ENCODE measurements at regions not wholly inside any gene's neighbourhood (a gene's known extent, or its start where the extent isn't known, plus 50 kb on each side); places are given as distances from the start of the nearest gene placed in this dataset.

DNA sequence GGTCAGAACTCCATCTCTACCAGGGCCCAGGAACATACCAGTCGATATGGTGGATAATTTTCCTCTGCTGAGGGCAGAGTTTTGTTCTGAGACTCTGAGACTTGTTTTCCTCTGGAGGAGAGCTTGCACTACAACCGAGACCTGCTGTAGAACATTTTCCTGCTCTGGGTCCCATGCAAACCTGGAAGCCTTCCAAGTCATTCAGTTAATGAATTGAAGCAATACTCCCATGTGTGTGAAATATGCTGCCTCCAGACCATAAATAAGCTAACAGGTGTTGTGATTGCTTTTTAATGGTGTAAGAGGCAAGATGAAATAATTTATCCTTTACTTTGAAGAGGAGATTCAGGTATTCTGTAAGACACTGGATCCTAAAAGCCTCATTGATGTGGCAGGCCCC lies 372.8 kb downstream of the TMEM167A start:
- no peaks in the 10 kb centered on the region for H3K23me2 ChIP-seq (ENCODE audit: low read depth, low read length)
- DNase-seq (ENCODE audit: low read depth in 1 of 2, low spot score in 2 of 2) (no peak), FAIRE-seq (no peak)
- no peak overlapping the region for H3K4me3 ChIP-seq (ENCODE audit: extremely low read depth in 1 of 4, insufficient read depth in 2 of 4, low read depth in 3 of 4, low read length in 4 of 4)
- ChIA-PET POLR2A (ENCODE audit: partially characterized antibody) (no interaction called here), CTCF (ENCODE audit: partially characterized antibody) (no interaction called here)
- H2BK12ac ChIP-seq (ENCODE audit: low read depth, low read length): no peak overlapping the region
- no peaks in the 10 kb centered on the region for H3K27me3 ChIP-seq (replicated peaks in 1 of 4; ENCODE audit: control insufficient read depth in 3 of 4, extremely low read depth in 1 of 4, insufficient read depth in 3 of 4, low read length in 3 of 4)
- no peak overlapping the region for H3K4me2 ChIP-seq (ENCODE audit: insufficient read depth in 1 of 2, low read depth in 2 of 2, low read length in 2 of 2)
- no peak overlapping the region for H3K14ac ChIP-seq (ENCODE audit: insufficient read length)
- H2AFZ ChIP-seq (ENCODE audit: low read length): no peak overlapping the region
- H3K27ac ChIP-seq (ENCODE audit: low read depth, low read length): no peak overlapping the region
- no peaks in the 10 kb centered on the region for H3K4me1 ChIP-seq (replicated peaks in 1 of 4; ENCODE audit: control insufficient read depth in 3 of 4, insufficient read depth in 4 of 4, low read length in 3 of 4)
- H4K8ac ChIP-seq (ENCODE audit: extremely low read depth, insufficient read depth, low read length): no peak overlapping the region
- no peak overlapping the region for H2BK120ac ChIP-seq (replicated peaks; ENCODE audit: low read depth, low read length)
- no peaks in the 10 kb centered on the region for H3K79me1 ChIP-seq (ENCODE audit: low read depth, low read length)
- H2AK5ac ChIP-seq (ENCODE audit: low read depth, low read length): no peak overlapping the region
- no peaks in the 10 kb centered on the region for H4K20me1 ChIP-seq (replicated peaks in 1 of 2; ENCODE audit: control insufficient read depth in 1 of 2, insufficient read depth in 2 of 2, low read length in 2 of 2)
- no peak overlapping the region for H2BK15ac ChIP-seq (ENCODE audit: low read length)
- no peak overlapping the region for H2BK20ac ChIP-seq (ENCODE audit: low read length)
- WGBS, 2 experiments (ENCODE audit: extremely low coverage in 1 of 2, insufficient coverage in 1 of 2, insufficient read length in 1 of 2, insufficient replicate concordance in 2 of 2, low coverage in 1 of 2, low lambda C conversion rate in 2 of 2, missing lambda C conversion rate in 1 of 2): 84% methylated on average over 2 of the region's 2 CpGs; no CpG with 5 or more reads in 1 of the 2 experiments
- no peaks in the 10 kb centered on the region for H3K9me3 ChIP-seq (ENCODE audit: insufficient read depth in 2 of 2, low read depth in 1 of 2, low read length in 1 of 2)
- no peak overlapping the region for H3K23ac ChIP-seq (ENCODE audit: insufficient read length)
- H4K5ac ChIP-seq (ENCODE audit: insufficient read length, low read depth, low read length): no peak overlapping the region
- H3K18ac ChIP-seq (ENCODE audit: extremely low read depth, low read length): no peak overlapping the region
- H3K36me3 ChIP-seq (ENCODE audit: control insufficient read depth in 2 of 4, insufficient read depth in 4 of 4, low read length in 3 of 4): no peaks in the 10 kb centered on the region
- H4K91ac ChIP-seq (replicated peaks; ENCODE audit: insufficient read length, low read length): no peak overlapping the region
- H3K79me2 ChIP-seq (ENCODE audit: control insufficient read depth in 1 of 2, insufficient read depth in 2 of 2, low read length in 2 of 2): no peaks in the 10 kb centered on the region
- no peak overlapping the region for H2BK5ac ChIP-seq (ENCODE audit: low read depth, low read length)
- TF ChIP-seq, protein P1, sequence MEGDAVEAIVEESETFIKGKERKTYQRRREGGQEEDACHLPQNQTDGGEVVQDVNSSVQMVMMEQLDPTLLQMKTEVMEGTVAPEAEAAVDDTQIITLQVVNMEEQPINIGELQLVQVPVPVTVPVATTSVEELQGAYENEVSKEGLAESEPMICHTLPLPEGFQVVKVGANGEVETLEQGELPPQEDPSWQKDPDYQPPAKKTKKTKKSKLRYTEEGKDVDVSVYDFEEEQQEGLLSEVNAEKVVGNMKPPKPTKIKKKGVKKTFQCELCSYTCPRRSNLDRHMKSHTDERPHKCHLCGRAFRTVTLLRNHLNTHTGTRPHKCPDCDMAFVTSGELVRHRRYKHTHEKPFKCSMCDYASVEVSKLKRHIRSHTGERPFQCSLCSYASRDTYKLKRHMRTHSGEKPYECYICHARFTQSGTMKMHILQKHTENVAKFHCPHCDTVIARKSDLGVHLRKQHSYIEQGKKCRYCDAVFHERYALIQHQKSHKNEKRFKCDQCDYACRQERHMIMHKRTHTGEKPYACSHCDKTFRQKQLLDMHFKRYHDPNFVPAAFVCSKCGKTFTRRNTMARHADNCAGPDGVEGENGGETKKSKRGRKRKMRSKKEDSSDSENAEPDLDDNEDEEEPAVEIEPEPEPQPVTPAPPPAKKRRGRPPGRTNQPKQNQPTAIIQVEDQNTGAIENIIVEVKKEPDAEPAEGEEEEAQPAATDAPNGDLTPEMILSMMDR (IDR thresholded peaks at IDR 0.05; ENCODE audit: control extremely low read depth in 1 of 3, insufficient read depth in 1 of 3, low read depth in 1 of 3, low read length in 3 of 3): no peak
- TF ChIP-seq POLR2AphosphoS5 (IDR thresholded peaks at IDR 0.05; ENCODE audit: low read depth, low read length) (no peak), KDM5A (IDR thresholded peaks at IDR 0.05; ENCODE audit: low read length) (no peak), NANOG (IDR thresholded peaks at IDR 0.05; ENCODE audit: insufficient read depth, low read depth, low read length, poor library complexity, severe bottlenecking) (no peak), EGR1 (IDR thresholded peaks at IDR 0.05; ENCODE audit: borderline replicate concordance, low read depth, low read length) (no peak), HDAC6 (IDR thresholded peaks at IDR 0.05; ENCODE audit: low read depth, low read length) (no peak), BCL11A (IDR thresholded peaks at IDR 0.05; ENCODE audit: low read depth in 2 of 2, low read length in 2 of 2) (no peak), POLR2A (IDR thresholded peaks at IDR 0.05; ENCODE audit: control extremely low read depth in 1 of 2, low read depth in 2 of 2, low read length in 2 of 2) (no peak), SP2 (IDR thresholded peaks at IDR 0.05; ENCODE audit: low read length) (no peak), BRCA1 (IDR thresholded peaks at IDR 0.05; ENCODE audit: low read depth, low read length) (no peak)
- no peak overlapping the region for H3K4ac ChIP-seq (replicated peaks; ENCODE audit: insufficient read length, low read depth, low read length)
- no peak overlapping the region for H3K56ac ChIP-seq (replicated peaks; ENCODE audit: insufficient read length, low read depth, low read length)
- no peak overlapping the region for H3K9ac ChIP-seq (replicated peaks in 1 of 4; ENCODE audit: extremely low read depth in 1 of 4, low read depth in 3 of 4, low read length in 3 of 4)

Measured in H1 (cell line).